K562 (cell line): ENCODE measurements at regions not wholly inside any gene's neighbourhood (a gene's known extent, or its start where the extent isn't known, plus 50 kb on each side); places are given as distances from the start of the nearest gene placed in this dataset.

Experiments
- BCLAF1 ChIP-seq, 2 experiments: fragments of 450-650 bp in 1 of 2; IDR thresholded peaks; 2 replicates each; pipeline ENCODE4 v1.6.1; 2011 to 2017; ENCODE audit warnings: low read depth in 2 of 2, antibody characterized with exemption in 1 of 2, borderline replicate concordance in 1 of 2, low read length in 1 of 2, mild to moderate bottlenecking in 1 of 2, mixed read lengths in 1 of 2; ENCODE audit not compliant: control insufficient read depth in 1 of 2
- CTCF ChIP-seq, 3 experiments: IDR thresholded peaks in 2 of 3; conservative IDR thresholded peaks in 1 of 3; 2 replicates each; pipeline ENCODE4 v1.5.1; 2011 to 2012; ENCODE audit warnings: low read length in 3 of 3, mild to moderate bottlenecking in 3 of 3, control low read depth in 2 of 3, improper control_type of control experiment in 1 of 3, inconsistent platforms in 1 of 3, low read depth in 1 of 3, mixed read lengths in 1 of 3, moderate library complexity in 1 of 3; ENCODE audit not compliant: insufficient read depth in 2 of 3
- TAF15 ChIP-seq: fragments of 200-400 bp; formaldehyde crosslinking; IDR thresholded peaks from 2 replicates; pipeline ENCODE4 v1.6.1; 2017; ENCODE audit warnings: mild to moderate bottlenecking, low read depth, low read length, moderate library complexity
- ZNF395 ChIP-seq: fragments of 200-800 bp; sonication (Bioruptor generic); IDR thresholded peaks from 2 replicates; pipeline ENCODE4 v1.6.1; 2017; ENCODE audit warnings: missing genetic modification characterization, missing compliant biosample characterization
- TF ChIP-seq, protein P1 (sequence below): sonication (generic); IDR thresholded peaks from 2 replicates; pipeline ENCODE4 v1.6.1; 2016

GRCh38 chr20:60078351-60079250 is 120.4 kb downstream of the CDH26 start:
- TF ChIP-seq TAF15 (no peak), CTCF (IDR thresholded peaks at IDR 0.05 in 2 of 3, conservative IDR thresholded peaks at IDR 0.05 in 1 of 3; ENCODE audit: insufficient read depth in 2 of 3, low read depth in 1 of 3, low read length in 3 of 3) (no peak), BCLAF1 (IDR thresholded peaks at IDR 0.05; ENCODE audit: borderline replicate concordance in 1 of 2, control insufficient read depth in 1 of 2, low read depth in 2 of 2, low read length in 1 of 2) (no peak), ZNF395 (CRISPR knock-in tag) (no peak)
- TF ChIP-seq, protein P1, sequence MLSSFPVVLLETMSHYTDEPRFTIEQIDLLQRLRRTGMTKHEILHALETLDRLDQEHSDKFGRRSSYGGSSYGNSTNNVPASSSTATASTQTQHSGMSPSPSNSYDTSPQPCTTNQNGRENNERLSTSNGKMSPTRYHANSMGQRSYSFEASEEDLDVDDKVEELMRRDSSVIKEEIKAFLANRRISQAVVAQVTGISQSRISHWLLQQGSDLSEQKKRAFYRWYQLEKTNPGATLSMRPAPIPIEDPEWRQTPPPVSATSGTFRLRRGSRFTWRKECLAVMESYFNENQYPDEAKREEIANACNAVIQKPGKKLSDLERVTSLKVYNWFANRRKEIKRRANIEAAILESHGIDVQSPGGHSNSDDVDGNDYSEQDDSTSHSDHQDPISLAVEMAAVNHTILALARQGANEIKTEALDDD, result no peak
